Esophagus squamous epithelium (tissue), 5 donors: ENCODE measurements at regions not wholly inside any gene's neighbourhood (a gene's known extent, or its start where the extent isn't known, plus 50 kb on each side); places are given as distances from the start of the nearest gene placed in this dataset.

Source experiments
- DNase-seq: peaks from one replicate; lab custom pipeline; 2025; lab: John Stamatoyannopoulos, UW
- H3K27ac ChIP-seq, 4 donors: fragments of 200-600 bp; sonication (generic); one replicate each; pipeline ENCODE4 v1.5.1; 2016 to 2019; ENCODE audit warnings: mild to moderate bottlenecking in 1 of 4
- H3K27me3 ChIP-seq, 4 donors: fragments of 200-600 bp; sonication (generic); 1 replicate in 3 of 4; 2 replicates in 1 of 4; pipeline versions ENCODE4 v1.5.1 to v1.6.0; 2017 to 2021; ENCODE audit warnings: antibody characterized with exemption in 1 of 4
- H3K36me3 ChIP-seq, 3 donors: fragments of 200-600 bp; sonication (generic); one replicate each; pipeline ENCODE4 v1.5.1; 2016 to 2019
- H3K4me1 ChIP-seq, 3 donors: fragments of 200-600 bp; sonication (generic); one replicate each; pipeline ENCODE4 v1.5.1; 2017 to 2019
- H3K4me3 ChIP-seq, 4 donors: fragments of 200-600 bp; sonication (generic); 1 replicate in 3 of 4; 2 replicates in 1 of 4; pipeline ENCODE4 v1.5.1; 2016 to 2019; ENCODE audit warnings: mild to moderate bottlenecking in 2 of 4, moderate library complexity in 1 of 4
- H3K9me3 ChIP-seq, 3 donors: fragments of 200-600 bp; sonication (generic); one replicate each; pipeline ENCODE4 v1.5.1; 2016 to 2019
- CTCF ChIP-seq, 6 experiments: fragments of 450-650 bp in 4 of 6; fragments of 200-600 bp in 2 of 6; sonication (generic) in 2 of 6; IDR thresholded peaks; one replicate each; pipeline ENCODE4 v1.5.1; 2016 to 2019; ENCODE audit warnings: antibody characterized with exemption in 6 of 6, mild to moderate bottlenecking in 4 of 6, moderate library complexity in 4 of 6
- POLR2A ChIP-seq, 4 donors: fragments of 450-650 bp; IDR thresholded peaks; one replicate each; pipeline ENCODE4 v1.6.1; 2017; ENCODE audit warnings: antibody characterized with exemption in 4 of 4, mild to moderate bottlenecking in 4 of 4, moderate library complexity in 3 of 4
- WGBS, 2 donors: methylation state at CpG; one replicate each; pipeline ENCODE4 v1.1.5; 2018; 5-methylcytosine and 5-hydroxymethylcytosine counted together
- intact Hi-C: fragments of 100-400 bp; cut with DNase I; formaldehyde crosslinking; loops from one replicate; pipeline ENCODE4 v1.15.0; 2022
- donor health status: DM: yes; HTN: yes; CAD: no.

GRCh38 chr9:86764221-86764624 lies 183.1 kb downstream of the GAS1 start:
- peaks cover 0 to 11% (median 7%) of the 10 kb centered on the region in 3 donors for H3K4me1 ChIP-seq
- intact Hi-C loops, result no loop called here
- 72 to 74% methylated on average over 11 of the region's 11 CpGs for WGBS, 2 donors
- no peaks in the 10 kb centered on the region for H3K9me3 ChIP-seq
- TF ChIP-seq CTCF (IDR thresholded peaks at IDR 0.05), result no peak
- no peak for TF ChIP-seq POLR2A (IDR thresholded peaks at IDR 0.05)
- no peaks in the 10 kb centered on the region for H3K27me3 ChIP-seq
- no peaks in the 10 kb centered on the region for H3K36me3 ChIP-seq
- DNase-seq, result no peak
- H3K4me3 ChIP-seq, result no peak overlapping the region
- peak overlapping the region in 1 of 4 donors; percentile 34 for H3K27ac ChIP-seq

GRCh38 chr9:86763791-86764190 lies 183.5 kb downstream of the GAS1 start:
- Histone ChIP-seq H3K9me3 (no peaks in the 10 kb centered on the region), H3K4me3 (no peak overlapping the region), H3K4me1 (peaks cover 0 to 11% (median 7%) of the 10 kb centered on the region in 3 donors), H3K36me3 (no peaks in the 10 kb centered on the region), H3K27me3 (no peaks in the 10 kb centered on the region), H3K27ac (no peak overlapping the region)
- TF ChIP-seq CTCF (IDR thresholded peaks at IDR 0.05) (no peak), POLR2A (IDR thresholded peaks at IDR 0.05) (no peak)
- intact Hi-C loops, result no loop called here
- no peak for DNase-seq
- 72 to 75% methylated on average over 2 of the region's 2 CpGs for WGBS, 2 donors

GRCh38 chr9:86757382-86757720 lies 190.0 kb downstream of the GAS1 start:
- no peak for DNase-seq
- Histone ChIP-seq H3K27me3 (peaks cover 0 to 9% (median 0%) of the 10 kb centered on the region in 4 donors), H3K4me3 (no peak overlapping the region), H3K4me1 (peaks cover 3 to 23% (median 5%) of the 10 kb centered on the region in 3 donors), H3K36me3 (no peaks in the 10 kb centered on the region), H3K27ac (no peak overlapping the region), H3K9me3 (no peaks in the 10 kb centered on the region)
- WGBS, 2 donors, result 88 to 100% methylated on average over 1 of the region's 1 CpG
- intact Hi-C loops, result no loop called here
- TF ChIP-seq POLR2A (IDR thresholded peaks at IDR 0.05), result no peak
- no peak for TF ChIP-seq CTCF (IDR thresholded peaks at IDR 0.05)

- H3K36me3 ChIP-seq, result no peaks in the 10 kb centered on the region
- WGBS, 2 donors, result 81 to 86% methylated on average over 15 to 17 of the region's 18 CpGs
- H3K27me3 ChIP-seq, result peaks cover 0 to 9% (median 0%) of the 10 kb centered on the region in 4 donors
- no peak for TF ChIP-seq POLR2A (IDR thresholded peaks at IDR 0.05)
- no peak for TF ChIP-seq CTCF (IDR thresholded peaks at IDR 0.05)
- DNase-seq, result no peak
- no peak overlapping the region for H3K27ac ChIP-seq
- H3K4me3 ChIP-seq, result no peak overlapping the region
- peaks cover 3 to 23% (median 5%) of the 10 kb centered on the region in 3 donors for H3K4me1 ChIP-seq
- H3K9me3 ChIP-seq, result no peaks in the 10 kb centered on the region
- intact Hi-C loops, result no loop called here
Observed at GRCh38 chr9:86756576-86757381, 190.5 kb downstream of the GAS1 start.

GRCh38 chr9:86755561-86755941 lies 191.8 kb downstream of the GAS1 start:
- no peak overlapping the region for H3K27ac ChIP-seq
- H3K4me3 ChIP-seq, result no peak overlapping the region
- H3K4me1 ChIP-seq, result peaks cover 3 to 29% (median 5%) of the 10 kb centered on the region in 3 donors
- no peaks in the 10 kb centered on the region for H3K9me3 ChIP-seq
- TF ChIP-seq POLR2A (IDR thresholded peaks at IDR 0.05) (no peak), CTCF (IDR thresholded peaks at IDR 0.05) (no peak)
- H3K36me3 ChIP-seq, result no peaks in the 10 kb centered on the region
- intact Hi-C loops, result no loop called here
- WGBS, 2 donors, result 54 to 59% methylated on average over 8 of the region's 8 CpGs
- DNase-seq, result no peak
- peaks cover 0 to 9% (median 0%) of the 10 kb centered on the region in 4 donors for H3K27me3 ChIP-seq
